ENCODE measurements at regions not wholly inside any gene's neighbourhood (a gene's known extent, or its start where the extent isn't known, plus 50 kb on each side); places are given as distances from the start of the nearest gene placed in this dataset.

- Mint-ChIP-seq H3K27ac (peak overlapping the region; percentile 76 to 79), H3K27me3 (no peaks in the 10 kb centered on the region), H3K4me3 (peak overlapping the region; percentile 70), H3K9me3 (peaks cover 5% of the 10 kb centered on the region), H3K4me1 (ENCODE audit: low read depth in 2 of 2) (peaks cover 18 to 21% of the 10 kb centered on the region in 2 donors), H3K36me3 (peaks cover 16% of the 10 kb centered on the region)
- DNase-seq (ENCODE audit: low spot score) (no peak), ATAC-seq (peak; percentile 81 to 97)
Measured at GRCh38 chr12:4178424-4179170, 95.0 kb upstream of the CCND2 start.

- no peak for DNase-seq (ENCODE audit: low spot score)
- Mint-ChIP-seq H3K4me1 (ENCODE audit: low read depth in 2 of 2) (peaks cover 18 to 21% of the 10 kb centered on the region in 2 donors), H3K27me3 (no peaks in the 10 kb centered on the region), H3K27ac (peak overlapping the region; percentile 64 to 79), H3K4me3 (peak overlapping the region; percentile 48), H3K9me3 (no peaks in the 10 kb centered on the region), H3K36me3 (peaks cover 9% of the 10 kb centered on the region)
- ATAC-seq, result no peak
Measured at GRCh38 chr12:4177262-4177661, 96.3 kb upstream of the CCND2 start.

- no peaks in the 10 kb centered on the region for H3K27me3 Mint-ChIP-seq
- H3K4me3 Mint-ChIP-seq, result no peak overlapping the region
- ATAC-seq, result no peak
- H3K4me1 Mint-ChIP-seq (ENCODE audit: low read depth in 2 of 2), result peaks cover 21 to 24% of the 10 kb centered on the region in 2 donors
- no peak for DNase-seq (ENCODE audit: low spot score)
- peaks cover 9% of the 10 kb centered on the region for H3K36me3 Mint-ChIP-seq
- no peak overlapping the region for H3K27ac Mint-ChIP-seq
- no peaks in the 10 kb centered on the region for H3K9me3 Mint-ChIP-seq
Measured at GRCh38 chr12:4176168-4176567, 97.4 kb upstream of the CCND2 start.

- DNase-seq (ENCODE audit: low spot score), result no peak
- H3K4me1 Mint-ChIP-seq (ENCODE audit: low read depth in 2 of 2), result peaks cover 33 to 37% of the 10 kb centered on the region in 2 donors
- peak overlapping the region in 1 of 2 donors; percentile 30 for H3K27ac Mint-ChIP-seq
- H3K27me3 Mint-ChIP-seq, result no peaks in the 10 kb centered on the region
- H3K36me3 Mint-ChIP-seq, result peaks cover 9% of the 10 kb centered on the region
- no peak for ATAC-seq
- H3K9me3 Mint-ChIP-seq, result no peaks in the 10 kb centered on the region
- H3K4me3 Mint-ChIP-seq, result no peak overlapping the region
Measured at GRCh38 chr12:4174417-4174816, 99.1 kb upstream of the CCND2 start.

- Mint-ChIP-seq H3K4me1 (ENCODE audit: low read depth in 2 of 2) (peaks cover 29 to 34% of the 10 kb centered on the region in 2 donors), H3K4me3 (no peak overlapping the region), H3K9me3 (no peaks in the 10 kb centered on the region), H3K27me3 (no peaks in the 10 kb centered on the region), H3K27ac (peak overlapping the region in 1 of 2 donors; percentile 19), H3K36me3 (no peaks in the 10 kb centered on the region)
- DNase-seq (ENCODE audit: low spot score), result no peak
- no peak for ATAC-seq
Measured at GRCh38 chr12:4172999-4173398, 100.6 kb upstream of the CCND2 start.

GRCh38 chr12:4171742-4172141, 101.8 kb upstream of the CCND2 start:
- Mint-ChIP-seq H3K36me3 (no peaks in the 10 kb centered on the region), H3K27ac (no peak overlapping the region), H3K27me3 (no peaks in the 10 kb centered on the region), H3K4me3 (no peak overlapping the region), H3K9me3 (no peaks in the 10 kb centered on the region), H3K4me1 (ENCODE audit: low read depth in 2 of 2) (peaks cover 26 to 27% of the 10 kb centered on the region in 2 donors)
- ATAC-seq (no peak), DNase-seq (ENCODE audit: low spot score) (no peak)

- Mint-ChIP-seq H3K9me3 (no peaks in the 10 kb centered on the region), H3K27ac (peak overlapping the region; percentile 45 to 53), H3K36me3 (no peaks in the 10 kb centered on the region), H3K4me3 (peak overlapping the region; percentile 48), H3K4me1 (ENCODE audit: low read depth in 2 of 2) (peaks cover 40% of the 10 kb centered on the region in 2 donors), H3K27me3 (no peaks in the 10 kb centered on the region)
- no peak for DNase-seq (ENCODE audit: low spot score)
- peak; percentile 69 to 76 for ATAC-seq
Measured at GRCh38 chr12:4169959-4170358, 103.6 kb upstream of the CCND2 start.

- H3K4me1 Mint-ChIP-seq (ENCODE audit: low read depth in 2 of 2), result peaks cover 44% of the 10 kb centered on the region in 2 donors
- peak overlapping the region; percentile 48 for H3K4me3 Mint-ChIP-seq
- H3K27ac Mint-ChIP-seq, result peak overlapping the region; percentile 45 to 53
- DNase-seq (ENCODE audit: low spot score), result no peak
- no peaks in the 10 kb centered on the region for H3K27me3 Mint-ChIP-seq
- H3K36me3 Mint-ChIP-seq, result no peaks in the 10 kb centered on the region
- ATAC-seq, result no peak
- no peaks in the 10 kb centered on the region for H3K9me3 Mint-ChIP-seq
Measured at GRCh38 chr12:4169531-4169930, 104.0 kb upstream of the CCND2 start.

- Mint-ChIP-seq H3K27me3 (no peaks in the 10 kb centered on the region), H3K36me3 (no peaks in the 10 kb centered on the region), H3K27ac (peak overlapping the region in 1 of 2 donors; percentile 26), H3K9me3 (no peaks in the 10 kb centered on the region), H3K4me3 (no peak overlapping the region), H3K4me1 (ENCODE audit: low read depth in 2 of 2) (peaks cover 48 to 49% of the 10 kb centered on the region in 2 donors)
- ATAC-seq, result no peak
- no peak for DNase-seq (ENCODE audit: low spot score)
Measured at GRCh38 chr12:4168036-4168435, 105.5 kb upstream of the CCND2 start.

GRCh38 chr12:4164559-4165558, 108.7 kb upstream of the CCND2 start:
- Mint-ChIP-seq H3K9me3 (no peaks in the 10 kb centered on the region), H3K4me3 (peak overlapping the region; percentile 83), H3K27me3 (no peaks in the 10 kb centered on the region), H3K36me3 (peaks cover 6% of the 10 kb centered on the region), H3K27ac (peak overlapping the region; percentile 90 to 94), H3K4me1 (ENCODE audit: low read depth in 2 of 2) (peaks cover 53 to 60% of the 10 kb centered on the region in 2 donors)
- DNase-seq (ENCODE audit: low spot score) (peak; percentile 82), ATAC-seq (peak; percentile 86 to 93)

GRCh38 chr12:4164188-4164558, 109.4 kb upstream of the CCND2 start:
- H3K9me3 Mint-ChIP-seq, result no peaks in the 10 kb centered on the region
- peaks cover 49 to 58% of the 10 kb centered on the region in 2 donors for H3K4me1 Mint-ChIP-seq (ENCODE audit: low read depth in 2 of 2)
- H3K4me3 Mint-ChIP-seq, result peak overlapping the region; percentile 83
- H3K27me3 Mint-ChIP-seq, result no peaks in the 10 kb centered on the region
- H3K27ac Mint-ChIP-seq, result peak overlapping the region; percentile 90 to 94
- no peak for ATAC-seq
- no peak for DNase-seq (ENCODE audit: low spot score)
- peaks cover 6% of the 10 kb centered on the region for H3K36me3 Mint-ChIP-seq

- Mint-ChIP-seq H3K27ac (peak overlapping the region; percentile 99), H3K27me3 (no peaks in the 10 kb centered on the region), H3K9me3 (no peaks in the 10 kb centered on the region), H3K4me1 (ENCODE audit: low read depth in 2 of 2) (peaks cover 56 to 68% of the 10 kb centered on the region in 2 donors), H3K4me3 (peak overlapping the region; percentile 71), H3K36me3 (peaks cover 6% of the 10 kb centered on the region)
- ATAC-seq (no peak), DNase-seq (ENCODE audit: low spot score) (no peak)
Measured at GRCh38 chr12:4161718-4162117, 111.8 kb upstream of the CCND2 start.

- peak overlapping the region; percentile 99 for H3K27ac Mint-ChIP-seq
- ATAC-seq (peak; percentile 16 to 69), DNase-seq (ENCODE audit: low spot score) (no peak)
- no peaks in the 10 kb centered on the region for H3K27me3 Mint-ChIP-seq
- H3K4me3 Mint-ChIP-seq, result peak overlapping the region; percentile 55
- peaks cover 60 to 72% of the 10 kb centered on the region in 2 donors for H3K4me1 Mint-ChIP-seq (ENCODE audit: low read depth in 2 of 2)
- no peaks in the 10 kb centered on the region for H3K9me3 Mint-ChIP-seq
- peaks cover 12% of the 10 kb centered on the region for H3K36me3 Mint-ChIP-seq
Measured at GRCh38 chr12:4160314-4161040, 113.1 kb upstream of the CCND2 start.

All from natural killer cell treated with Interleukin-12 subunit alpha and Interleukin-12 subunit beta and Interleukin-15 and Interleukin-18, amount 100 ng/mL, for 72 hours (primary cell).